NT2/D1 (cell line): ENCODE measurements at regions not wholly inside any gene's neighbourhood (a gene's known extent, or its start where the extent isn't known, plus 50 kb on each side); places are given as distances from the start of the nearest gene placed in this dataset.

Experiments
- DNase-seq: peaks from one replicate; pipeline ENCODE4 v3.0.0-alpha.2; 2011; ENCODE audit warnings: low read depth, low spot score
- H3K27me3 ChIP-seq: 2 replicates; pipeline ENCODE4 v1.6.0; 2011; ENCODE audit warnings: mild to moderate bottlenecking; ENCODE audit not compliant: insufficient read length, insufficient read depth
- H3K36me3 ChIP-seq: 2 replicates; pipeline ENCODE4 v1.6.1; 2011; ENCODE audit warnings: mild to moderate bottlenecking, low read length, mixed read lengths; ENCODE audit not compliant: insufficient read depth, insufficient read length
- H3K4me1 ChIP-seq: 2 replicates; pipeline ENCODE4 v1.5.1; 2011; ENCODE audit not compliant: insufficient read depth, insufficient read length
- H3K4me3 ChIP-seq: 2 replicates; pipeline ENCODE4 v1.5.1; 2011; ENCODE audit warnings: low read depth; ENCODE audit not compliant: insufficient read length
- H3K9ac ChIP-seq: 2 replicates; pipeline ENCODE4 v1.6.0; 2011; ENCODE audit warnings: low read depth; ENCODE audit not compliant: insufficient read length
- H3K9me3 ChIP-seq: 2 replicates; pipeline ENCODE4 v1.5.1; 2011; ENCODE audit warnings: mild to moderate bottlenecking, low read length; ENCODE audit not compliant: insufficient read depth
- SUZ12 ChIP-seq: IDR thresholded peaks from 2 replicates; pipeline ENCODE4 v1.6.1; 2011; ENCODE audit not compliant: insufficient read length, insufficient read depth; ENCODE audit errors: extremely low read depth
- YY1 ChIP-seq: IDR thresholded peaks from 2 replicates; pipeline ENCODE4 v1.6.1; 2011; ENCODE audit not compliant: insufficient read length, insufficient read depth
- ZNF274 ChIP-seq: IDR thresholded peaks from 2 replicates; pipeline ENCODE4 v1.6.1; 2011; ENCODE audit warnings: mild to moderate bottlenecking, low read depth, low read length

DNA sequence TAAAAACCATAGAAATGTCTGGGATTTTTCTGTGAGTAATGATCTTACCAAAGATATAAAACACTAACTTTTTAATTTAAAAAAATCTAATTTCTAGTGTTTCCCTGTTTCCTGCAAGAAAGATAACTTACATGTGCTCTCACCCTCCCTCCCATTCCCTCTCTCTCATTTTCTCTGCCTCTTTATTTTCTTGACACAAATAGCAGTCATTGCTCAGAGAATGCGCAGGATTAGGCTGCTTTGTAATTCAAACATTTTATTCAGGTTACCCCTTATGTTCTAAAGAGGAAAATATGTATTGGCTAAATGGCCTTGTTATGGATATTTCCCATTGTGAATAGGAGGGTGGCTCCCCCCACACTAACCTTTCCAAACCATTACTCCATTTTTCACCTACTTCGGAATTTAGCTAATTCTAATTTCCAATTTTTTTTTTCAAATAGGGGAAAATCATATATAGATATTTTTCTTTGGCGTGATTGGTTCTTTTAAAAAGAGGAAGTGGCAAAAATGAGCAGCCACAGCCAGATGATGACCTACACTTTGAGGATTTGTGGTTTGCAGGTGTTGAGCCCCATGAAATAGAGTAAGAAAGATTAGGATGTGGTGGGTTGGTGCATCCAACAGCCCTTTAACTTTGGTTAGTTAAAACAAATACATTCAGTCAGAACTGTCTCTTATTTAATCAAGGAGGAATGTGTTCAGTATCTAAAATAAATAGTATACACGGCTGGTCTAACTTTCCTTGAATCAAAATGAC, 554.4 kb downstream of the IGSF11 start:
- Histone ChIP-seq H3K9ac (no peak overlapping the region), H3K4me3 (no peak overlapping the region), H3K4me1 (no peaks in the 10 kb centered on the region), H3K27me3 (no peaks in the 10 kb centered on the region), H3K36me3 (no peaks in the 10 kb centered on the region), H3K9me3 (no peaks in the 10 kb centered on the region)
- DNase-seq, result peak; percentile 23
- TF ChIP-seq ZNF274 (no peak), SUZ12 (no peak), YY1 (no peak)

- TF ChIP-seq ZNF274 (no peak), SUZ12 (no peak), YY1 (no peak)
- Histone ChIP-seq H3K9me3 (no peaks in the 10 kb centered on the region), H3K4me3 (no peak overlapping the region), H3K9ac (no peak overlapping the region), H3K36me3 (no peaks in the 10 kb centered on the region), H3K4me1 (peaks cover 4% of the 10 kb centered on the region), H3K27me3 (no peaks in the 10 kb centered on the region)
- no peak for DNase-seq
These were observed 549.0 kb downstream of the IGSF11 start for GRCh38 chr3:118485693-118486092.

DNA sequence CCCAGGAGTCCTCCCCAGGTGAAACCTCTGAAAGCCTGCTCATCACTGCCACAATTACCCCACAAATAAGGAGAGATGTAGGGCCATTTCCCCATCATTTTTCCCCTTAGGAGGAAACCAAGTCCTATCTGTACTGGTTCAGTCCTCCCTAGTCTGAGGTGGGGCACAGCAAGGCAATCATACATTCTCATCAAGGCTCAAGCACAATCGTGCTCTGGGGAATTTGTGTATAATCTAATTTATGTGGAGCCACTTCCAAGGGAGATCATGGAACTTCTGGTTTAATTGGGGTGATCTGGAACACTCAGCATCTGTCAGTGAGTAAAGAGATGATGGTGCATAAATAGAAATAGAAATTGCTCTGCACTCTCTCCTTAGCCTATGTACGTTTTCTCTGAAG, 546.9 kb downstream of the IGSF11 start:
- H3K27me3 ChIP-seq, result no peaks in the 10 kb centered on the region
- H3K36me3 ChIP-seq, result no peaks in the 10 kb centered on the region
- no peak overlapping the region for H3K4me3 ChIP-seq
- no peak overlapping the region for H3K9ac ChIP-seq
- no peak for TF ChIP-seq ZNF274
- no peak for TF ChIP-seq SUZ12
- TF ChIP-seq YY1, result no peak
- H3K4me1 ChIP-seq, result peaks cover 4% of the 10 kb centered on the region
- no peak for DNase-seq
- no peaks in the 10 kb centered on the region for H3K9me3 ChIP-seq

GRCh38 chr3:118488732-118489131, 545.9 kb downstream of the IGSF11 start:
- Histone ChIP-seq H3K9ac (no peak overlapping the region), H3K9me3 (no peaks in the 10 kb centered on the region), H3K36me3 (no peaks in the 10 kb centered on the region), H3K27me3 (no peaks in the 10 kb centered on the region), H3K4me3 (no peak overlapping the region), H3K4me1 (peaks cover 4% of the 10 kb centered on the region)
- no peak for TF ChIP-seq YY1
- no peak for TF ChIP-seq SUZ12
- TF ChIP-seq ZNF274, result no peak
- DNase-seq, result no peak

- TF ChIP-seq SUZ12 (no peak), YY1 (no peak), ZNF274 (no peak)
- H3K9me3 ChIP-seq, result no peaks in the 10 kb centered on the region
- no peaks in the 10 kb centered on the region for H3K27me3 ChIP-seq
- no peak overlapping the region for H3K9ac ChIP-seq
- no peaks in the 10 kb centered on the region for H3K4me1 ChIP-seq
- no peaks in the 10 kb centered on the region for H3K36me3 ChIP-seq
- no peak for DNase-seq
- no peak overlapping the region for H3K4me3 ChIP-seq
These were observed 539.4 kb downstream of the IGSF11 start for GRCh38 chr3:118495206-118495605.

GRCh38 chr3:118497274-118497673, 537.4 kb downstream of the IGSF11 start:
- Histone ChIP-seq H3K36me3 (no peaks in the 10 kb centered on the region), H3K9me3 (no peaks in the 10 kb centered on the region), H3K4me3 (no peak overlapping the region), H3K4me1 (no peaks in the 10 kb centered on the region), H3K27me3 (no peaks in the 10 kb centered on the region), H3K9ac (no peak overlapping the region)
- no peak for DNase-seq
- TF ChIP-seq ZNF274 (no peak), SUZ12 (no peak), YY1 (no peak)

GRCh38 chr3:118501152-118501551, 533.5 kb downstream of the IGSF11 start:
- H3K27me3 ChIP-seq, result no peaks in the 10 kb centered on the region
- no peak for TF ChIP-seq SUZ12
- TF ChIP-seq YY1, result no peak
- no peak for TF ChIP-seq ZNF274
- DNase-seq, result peak; percentile 28
- no peaks in the 10 kb centered on the region for H3K36me3 ChIP-seq
- no peaks in the 10 kb centered on the region for H3K9me3 ChIP-seq
- H3K4me3 ChIP-seq, result no peak overlapping the region
- H3K9ac ChIP-seq, result no peak overlapping the region
- H3K4me1 ChIP-seq, result no peaks in the 10 kb centered on the region
